ENCODE measurements at regions not wholly inside any gene's neighbourhood (a gene's known extent, or its start where the extent isn't known, plus 50 kb on each side); places are given as distances from the start of the nearest gene placed in this dataset.

DNA sequence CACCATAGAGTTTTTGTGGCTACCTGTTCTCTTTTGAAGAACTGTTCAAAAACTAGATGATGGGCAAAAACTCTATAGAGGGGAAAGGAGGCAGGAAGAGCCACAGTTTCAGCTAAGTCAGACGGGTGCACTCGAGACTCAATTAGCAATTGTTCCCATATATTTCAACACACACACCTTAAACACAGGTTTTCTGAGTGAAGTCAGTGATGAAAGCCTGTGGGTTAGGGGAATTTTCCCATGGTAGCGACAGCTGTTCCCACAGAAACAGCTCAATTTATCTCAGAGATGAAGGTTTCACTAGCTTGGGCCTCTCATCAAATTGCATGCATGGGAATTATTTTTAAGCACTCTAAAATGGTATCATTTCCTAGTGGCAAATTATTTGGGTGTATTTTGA lies 143.4 kb downstream of the ZIC5 start:
- H3K4me3 ChIP-seq, result no peak overlapping the region
- intact Hi-C loops (cut with DNase I; ENCODE audit: low total_unique reads), result no loop called here

DNA sequence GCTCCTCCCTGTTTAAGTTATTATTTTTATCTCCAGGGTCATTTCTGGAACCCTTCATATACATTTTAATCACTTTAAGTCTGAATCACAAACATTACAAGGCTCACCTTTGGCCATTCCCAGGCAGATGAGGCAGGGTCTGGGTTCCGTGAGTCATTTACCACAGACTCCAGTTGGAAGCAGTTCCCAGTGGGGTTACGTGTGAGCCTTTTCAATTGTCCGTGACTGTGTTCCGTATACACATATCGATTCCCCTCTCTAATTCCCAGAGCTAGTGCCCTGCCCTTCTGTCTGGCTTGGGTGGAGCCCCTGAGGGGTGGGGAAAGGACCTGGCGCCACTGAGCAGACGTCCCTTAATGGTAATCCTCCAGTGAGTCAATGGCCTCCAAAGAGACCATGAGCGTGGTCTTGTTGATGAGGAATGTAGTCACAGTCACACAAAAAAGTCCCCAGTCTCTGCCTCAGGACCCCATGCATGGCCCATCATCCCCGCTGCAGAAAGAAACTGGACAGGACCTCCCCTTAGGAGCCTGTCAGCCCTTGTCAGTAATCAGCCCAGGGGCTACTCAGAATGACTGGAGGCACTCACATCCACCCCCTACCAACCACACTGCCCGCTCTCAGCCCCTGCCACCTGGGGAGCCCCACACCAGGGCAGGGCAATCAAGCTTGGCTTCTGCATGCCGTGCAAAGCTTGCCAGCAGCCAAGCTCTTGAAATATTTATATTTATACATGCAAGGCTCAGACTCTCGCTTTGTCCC lies 144.4 kb downstream of the ZIC5 start:
- TF ChIP-seq, protein P1, sequence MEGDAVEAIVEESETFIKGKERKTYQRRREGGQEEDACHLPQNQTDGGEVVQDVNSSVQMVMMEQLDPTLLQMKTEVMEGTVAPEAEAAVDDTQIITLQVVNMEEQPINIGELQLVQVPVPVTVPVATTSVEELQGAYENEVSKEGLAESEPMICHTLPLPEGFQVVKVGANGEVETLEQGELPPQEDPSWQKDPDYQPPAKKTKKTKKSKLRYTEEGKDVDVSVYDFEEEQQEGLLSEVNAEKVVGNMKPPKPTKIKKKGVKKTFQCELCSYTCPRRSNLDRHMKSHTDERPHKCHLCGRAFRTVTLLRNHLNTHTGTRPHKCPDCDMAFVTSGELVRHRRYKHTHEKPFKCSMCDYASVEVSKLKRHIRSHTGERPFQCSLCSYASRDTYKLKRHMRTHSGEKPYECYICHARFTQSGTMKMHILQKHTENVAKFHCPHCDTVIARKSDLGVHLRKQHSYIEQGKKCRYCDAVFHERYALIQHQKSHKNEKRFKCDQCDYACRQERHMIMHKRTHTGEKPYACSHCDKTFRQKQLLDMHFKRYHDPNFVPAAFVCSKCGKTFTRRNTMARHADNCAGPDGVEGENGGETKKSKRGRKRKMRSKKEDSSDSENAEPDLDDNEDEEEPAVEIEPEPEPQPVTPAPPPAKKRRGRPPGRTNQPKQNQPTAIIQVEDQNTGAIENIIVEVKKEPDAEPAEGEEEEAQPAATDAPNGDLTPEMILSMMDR (IDR thresholded peaks at IDR 0.05), result no peak
- DNase-seq, result no peak
- Histone ChIP-seq H3K27ac (no peak overlapping the region), H3K9me3 (peaks cover 0 to 10% (median 7%) of the 10 kb centered on the region in 3 donors), H3K27me3 (no peaks in the 10 kb centered on the region), H3K36me3 (no peaks in the 10 kb centered on the region), H3K4me3 (no peak overlapping the region), H3K4me1 (no peaks in the 10 kb centered on the region)
- intact Hi-C loops (cut with DNase I; ENCODE audit: low total_unique reads), result no loop called here

More for the DNA sequence above, 143.4 kb downstream of the ZIC5 start:
- Histone ChIP-seq H3K4me1 (no peaks in the 10 kb centered on the region), H3K27me3 (no peaks in the 10 kb centered on the region), H3K9me3 (peaks cover 0 to 9% (median 6%) of the 10 kb centered on the region in 3 donors), H3K27ac (no peak overlapping the region), H3K36me3 (no peaks in the 10 kb centered on the region)
- TF ChIP-seq, protein P1 (IDR thresholded peaks at IDR 0.05), result no peak
- no peak for DNase-seq

DNA sequence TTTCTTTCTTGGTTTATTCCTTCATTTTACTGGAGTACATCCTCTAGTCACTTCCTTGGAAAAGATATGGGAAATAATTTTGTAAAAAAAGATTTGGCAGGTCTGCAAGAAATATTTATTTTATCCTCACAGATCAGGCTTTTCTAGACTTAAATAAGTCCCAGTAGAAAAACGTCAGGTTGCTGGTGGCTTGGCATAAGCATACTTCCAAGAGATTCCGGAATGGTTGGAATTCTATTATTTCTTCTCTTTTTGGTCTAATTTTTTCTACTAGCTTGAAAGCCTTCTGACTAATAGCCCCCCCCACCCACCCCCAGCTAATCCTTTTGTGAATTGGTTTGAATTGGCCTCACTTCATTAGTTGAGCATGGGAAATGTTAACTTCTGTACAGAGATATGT lies 147.6 kb downstream of the ZIC5 start:
- intact Hi-C loops (cut with DNase I; ENCODE audit: low total_unique reads), result no loop called here

DNA sequence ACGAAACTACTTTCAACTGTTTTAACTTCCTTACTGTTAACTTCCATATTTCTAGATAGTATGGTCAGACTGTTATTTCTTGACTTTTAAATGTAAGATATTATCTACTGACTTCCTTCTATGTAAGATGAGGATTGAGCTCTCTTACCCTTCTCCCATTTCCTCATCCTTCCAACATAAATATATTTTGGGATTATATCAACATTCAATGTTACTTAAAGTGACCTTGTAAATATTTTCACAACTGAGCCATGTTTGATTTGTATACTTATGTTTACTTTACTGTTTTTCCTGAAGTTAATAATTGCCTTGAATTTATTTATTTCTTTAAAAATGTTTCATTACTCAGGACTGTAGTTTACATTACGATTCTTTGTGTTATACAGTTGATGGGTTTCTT lies 148.7 kb downstream of the ZIC5 start:
- no peaks in the 10 kb centered on the region for H3K27me3 ChIP-seq
- TF ChIP-seq, protein P1 (IDR thresholded peaks at IDR 0.05), result no peak

More for the DNA sequence above, 147.6 kb downstream of the ZIC5 start:
- Histone ChIP-seq H3K27me3 (no peaks in the 10 kb centered on the region), H3K36me3 (no peaks in the 10 kb centered on the region), H3K27ac (no peak overlapping the region), H3K4me3 (no peak overlapping the region), H3K4me1 (no peaks in the 10 kb centered on the region), H3K9me3 (peaks cover 0 to 14% (median 10%) of the 10 kb centered on the region in 3 donors)
- TF ChIP-seq, protein P1 (IDR thresholded peaks at IDR 0.05), result no peak
- DNase-seq, result no peak

DNA sequence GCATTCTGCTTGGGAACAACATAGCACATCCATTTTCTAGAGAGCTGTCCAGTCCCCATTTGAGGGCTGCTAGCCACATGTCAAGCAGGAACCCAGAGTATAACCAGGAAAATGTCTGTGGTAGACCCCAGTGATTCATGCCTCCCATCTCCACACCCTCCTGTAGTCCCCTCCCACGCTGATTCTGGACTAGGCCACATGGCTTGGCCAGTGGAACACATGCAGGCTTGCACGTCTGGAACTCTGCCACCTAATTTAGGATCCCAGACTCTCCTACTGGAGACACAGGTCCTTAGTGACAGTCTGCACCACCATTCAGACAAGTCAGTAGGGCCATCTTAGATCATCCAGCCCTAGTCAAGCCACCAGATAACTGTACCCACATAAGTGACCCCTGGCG lies 149.8 kb downstream of the ZIC5 start:
- DNase-seq, result no peak
- Histone ChIP-seq H3K27ac (no peak overlapping the region), H3K27me3 (no peaks in the 10 kb centered on the region), H3K36me3 (no peaks in the 10 kb centered on the region), H3K4me3 (no peak overlapping the region), H3K4me1 (no peaks in the 10 kb centered on the region), H3K9me3 (peaks cover 0 to 14% (median 10%) of the 10 kb centered on the region in 3 donors)
- TF ChIP-seq, protein P1 (IDR thresholded peaks at IDR 0.05), result no peak
- intact Hi-C loops (cut with DNase I; ENCODE audit: low total_unique reads), result no loop called here

More for the DNA sequence above, 148.7 kb downstream of the ZIC5 start:
- no peak overlapping the region for H3K4me3 ChIP-seq
- H3K36me3 ChIP-seq, result no peaks in the 10 kb centered on the region
- no peak overlapping the region for H3K27ac ChIP-seq
- H3K9me3 ChIP-seq, result peaks cover 0 to 14% (median 10%) of the 10 kb centered on the region in 3 donors
- no peak for DNase-seq
- intact Hi-C loops (cut with DNase I; ENCODE audit: low total_unique reads), result no loop called here
- H3K4me1 ChIP-seq, result no peaks in the 10 kb centered on the region
